Erythroblast (primary cell): ENCODE measurements at regions not wholly inside any gene's neighbourhood (a gene's known extent, or its start where the extent isn't known, plus 50 kb on each side); places are given as distances from the start of the nearest gene placed in this dataset.

Source experiments
- GATA1 ChIP-seq: IDR thresholded peaks from 2 replicates; pipeline ENCODE4 v1.6.1; 2011; ENCODE audit warnings: low read depth, mild to moderate bottlenecking, control low read depth, low read length, moderate library complexity
- POLR2A ChIP-seq: IDR thresholded peaks from 2 replicates; pipeline ENCODE4 v1.6.1; 2011; ENCODE audit warnings: mild to moderate bottlenecking, low read length

DNA sequence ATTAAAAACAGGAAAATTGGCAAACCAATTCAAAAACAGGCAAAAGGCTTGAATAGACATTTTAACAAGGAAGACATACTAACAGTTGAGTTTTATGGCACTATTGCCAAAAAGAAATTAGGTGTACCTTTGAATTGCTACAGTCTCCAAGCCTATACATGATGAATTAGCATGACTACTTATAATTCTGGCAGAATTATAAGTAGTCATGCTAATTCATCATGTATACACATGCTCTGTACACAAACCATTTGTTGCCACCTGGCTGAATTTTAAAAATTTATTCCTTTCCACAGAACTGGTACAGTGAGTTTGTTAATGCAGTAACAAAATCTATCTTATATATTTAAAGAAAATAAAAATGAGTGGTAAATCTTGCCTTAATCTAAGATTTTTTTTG is 1332.0 kb upstream of the CRIM1 start:
- no peak for TF ChIP-seq POLR2A
- TF ChIP-seq GATA1: no peak
